ENCODE measurements at regions not wholly inside any gene's neighbourhood (a gene's known extent, or its start where the extent isn't known, plus 50 kb on each side); places are given as distances from the start of the nearest gene placed in this dataset.

DNA sequence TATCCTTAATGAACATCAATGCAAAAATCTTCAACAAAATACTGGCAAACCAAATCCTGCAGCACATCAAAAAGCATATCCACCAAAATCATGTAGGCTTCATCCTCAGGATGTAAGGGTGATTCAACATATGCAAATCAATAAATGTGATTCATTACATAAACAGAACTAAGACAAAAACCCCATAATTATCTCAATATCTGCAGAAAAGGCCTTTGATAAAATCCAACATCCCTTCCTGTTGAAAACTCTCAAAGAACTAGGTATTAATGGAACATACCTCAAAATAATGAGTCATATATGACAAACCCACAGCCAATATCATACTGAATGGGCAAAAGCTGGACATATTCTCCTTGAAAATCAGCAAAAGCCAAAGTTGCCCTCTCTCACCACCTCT, 54.6 kb upstream of the DEPDC1 start:
- DNase-seq = no peak

DNA sequence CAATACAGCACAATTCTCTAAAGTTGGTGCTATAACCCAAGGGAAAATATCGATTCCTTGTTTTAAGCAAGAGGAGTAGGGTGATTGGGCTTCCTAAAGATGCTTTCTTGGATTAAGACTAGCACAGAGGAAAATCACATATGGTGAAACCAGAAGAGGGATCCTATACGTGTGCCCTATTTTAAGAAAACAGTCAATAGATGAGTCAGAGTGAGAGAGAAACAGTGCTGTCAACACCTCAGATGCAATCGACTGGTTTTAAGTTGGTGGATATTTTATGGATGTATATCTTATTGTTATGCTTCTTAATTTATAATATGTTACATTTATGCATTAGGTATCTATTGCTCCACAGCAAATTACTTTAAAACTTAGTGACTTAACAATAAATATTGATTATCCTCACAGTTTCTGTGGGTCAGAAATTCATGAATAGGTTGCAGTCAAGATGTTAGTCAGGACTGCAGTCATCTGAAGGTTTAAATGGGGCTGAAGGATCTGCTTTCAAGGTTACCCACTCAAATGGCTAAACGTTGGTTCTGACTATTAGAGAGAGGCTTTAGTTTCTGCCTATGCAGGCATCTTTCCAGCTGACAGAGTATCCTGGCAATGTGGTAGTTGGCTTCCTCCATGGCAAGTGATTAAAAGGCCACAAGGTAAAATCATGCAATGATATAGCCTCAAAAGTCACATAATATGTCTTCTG, 61.6 kb upstream of the DEPDC1 start:
- no peak for DNase-seq

DNA sequence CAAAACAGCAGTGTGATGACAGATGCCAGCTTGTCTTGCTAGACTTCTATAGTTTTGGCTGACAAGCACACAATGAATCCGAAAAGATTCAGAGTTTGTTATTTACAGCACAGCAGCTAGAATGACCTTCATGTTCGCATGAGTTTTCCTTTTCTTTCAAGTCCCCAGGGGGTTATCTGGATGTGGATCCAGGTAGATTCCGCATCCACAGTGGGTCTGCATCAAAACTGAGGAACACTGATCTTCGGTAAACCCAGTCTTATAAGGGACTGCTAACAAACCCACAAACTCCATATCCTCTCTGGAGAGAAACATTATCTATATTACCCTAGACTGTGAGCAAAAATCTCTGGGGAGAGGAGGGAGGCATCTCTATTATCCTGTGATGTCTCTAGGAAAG, 69.0 kb upstream of the DEPDC1 start:
- no peak for DNase-seq

DNA sequence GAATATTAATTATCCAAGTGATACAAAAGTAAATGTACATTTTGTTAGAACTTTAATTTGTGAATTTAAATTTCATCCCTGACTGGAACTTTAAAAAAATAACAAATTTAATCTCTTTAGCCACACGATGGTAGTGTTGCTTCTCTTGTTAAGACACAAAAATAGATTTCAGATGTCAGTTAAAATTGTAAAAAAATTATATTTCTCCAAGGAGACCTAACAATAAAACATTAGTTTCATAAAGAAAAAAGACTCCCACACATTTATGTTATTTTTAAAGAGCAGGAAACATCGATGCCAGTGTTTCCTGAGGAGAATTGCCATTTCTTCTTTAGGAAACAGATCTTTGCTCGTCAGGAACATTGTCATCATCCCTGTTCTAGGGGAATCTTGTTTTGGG, 74.0 kb upstream of the DEPDC1 start:
- peak in 1 of 51 donors; percentile 11 for DNase-seq

DNA sequence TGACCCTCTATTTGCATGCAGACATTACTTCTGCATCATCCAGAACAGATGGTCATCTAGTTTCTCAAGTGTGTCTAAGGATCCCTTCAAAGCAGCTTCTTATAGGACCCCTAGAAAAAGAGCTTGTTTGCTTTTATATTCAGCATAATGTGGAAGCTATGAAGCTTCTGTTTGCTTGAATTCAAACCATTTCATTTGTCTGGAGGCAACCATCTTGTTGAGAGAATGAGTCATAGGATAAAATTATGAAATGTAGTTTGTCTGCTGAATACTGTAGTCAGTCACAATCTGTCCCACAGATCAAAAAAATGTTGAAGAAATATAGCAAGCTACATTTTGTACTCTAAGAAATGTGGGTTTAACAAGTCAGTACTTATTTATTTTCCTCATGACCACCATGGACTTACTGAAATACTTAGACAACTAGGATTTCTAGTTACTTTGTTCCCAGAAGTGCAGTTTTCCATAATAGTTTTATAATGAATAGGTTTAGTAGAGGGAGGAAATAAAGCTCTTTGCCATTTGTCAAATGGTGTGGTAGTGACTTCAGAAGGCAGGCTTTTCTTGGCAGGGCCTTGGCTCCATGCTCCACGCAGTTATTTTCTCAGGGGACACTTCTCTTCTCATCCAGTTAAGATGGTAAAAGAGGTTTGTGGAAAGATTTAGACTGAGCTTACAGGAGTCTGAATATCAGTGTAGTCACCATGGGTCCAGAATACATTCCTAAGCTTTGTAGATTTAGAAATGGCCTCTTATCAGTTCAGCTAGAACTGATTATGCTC, 74.8 kb upstream of the DEPDC1 start:
- DNase-seq = peak in 1 of 51 donors; percentile 20

DNA sequence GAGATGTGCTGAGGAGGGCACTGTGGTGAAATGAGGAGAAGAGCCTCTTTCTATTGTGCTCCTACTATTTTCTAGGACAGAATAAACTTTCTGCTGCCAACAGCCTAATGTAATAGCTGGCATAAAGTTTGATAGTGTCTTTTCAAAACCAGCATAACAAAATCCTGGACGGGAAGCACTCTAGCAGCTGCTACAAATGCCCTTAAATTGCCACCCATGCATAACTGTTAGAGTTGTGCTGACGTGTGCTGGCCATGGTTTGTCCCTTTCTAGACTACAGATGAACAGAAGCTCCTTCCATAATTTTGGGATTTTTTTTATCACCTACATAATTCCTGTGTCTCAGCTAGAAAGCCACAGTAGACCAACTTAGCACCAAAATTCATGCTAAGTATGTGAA, 88.5 kb upstream of the DEPDC1 start:
- DNase-seq = no peak

DNA sequence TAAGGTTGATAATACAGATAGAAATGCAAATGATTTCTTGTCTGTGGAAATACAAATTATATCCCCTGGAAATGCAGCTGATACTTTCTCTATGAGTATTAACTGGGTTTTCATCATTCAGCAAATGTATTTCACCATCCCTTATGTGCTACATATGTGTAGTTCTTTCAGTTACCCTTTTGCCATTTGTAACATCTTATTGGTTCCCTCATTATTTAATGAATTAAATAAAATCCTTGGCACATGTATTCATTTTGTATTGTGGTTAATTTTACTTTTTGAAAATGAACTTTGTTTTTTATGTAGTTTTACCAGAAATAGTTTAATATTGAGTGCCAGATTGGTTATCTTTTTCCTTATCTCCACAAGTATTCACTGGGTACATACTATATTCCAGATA, 89.9 kb upstream of the DEPDC1 start:
- no peak for DNase-seq

DNA sequence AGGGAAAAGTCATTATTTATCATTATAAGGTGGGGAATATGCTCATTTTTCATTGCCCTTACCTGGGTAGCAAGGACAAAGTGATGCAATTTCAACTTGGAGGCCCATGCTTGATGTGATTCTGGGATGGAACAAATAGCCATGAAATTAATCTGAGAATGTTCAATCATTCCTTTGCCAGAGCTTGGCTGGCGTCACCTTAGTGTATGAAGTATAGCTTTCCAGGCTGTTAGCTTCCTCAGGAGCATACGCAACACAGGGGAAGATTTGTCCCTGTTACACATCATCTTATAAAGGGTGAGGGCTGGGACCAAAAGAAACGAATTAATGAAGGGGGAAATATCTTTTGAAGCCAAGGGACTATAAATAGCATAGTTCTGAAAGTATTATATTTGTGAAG, 91.4 kb upstream of the DEPDC1 start:
- DNase-seq = no peak

DNA sequence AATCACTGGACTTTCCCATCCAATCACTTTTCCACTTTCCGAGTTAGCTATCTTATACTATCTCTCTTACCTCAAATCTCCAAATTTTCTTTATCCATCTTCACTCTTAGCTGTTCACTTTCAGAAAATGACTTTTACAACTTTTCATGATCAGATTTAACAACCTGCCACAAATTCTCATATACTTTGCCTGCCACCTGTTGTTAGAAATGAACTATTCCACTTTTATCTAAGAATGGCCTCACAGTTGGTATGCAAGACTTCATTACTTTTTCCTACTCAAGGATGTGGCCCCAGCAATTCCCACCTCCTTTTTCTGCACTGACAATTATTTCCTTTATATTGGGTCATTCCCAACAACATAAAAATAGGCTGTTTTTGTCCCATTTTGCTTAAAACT, 93.6 kb upstream of the DEPDC1 start:
- no peak for DNase-seq

DNA sequence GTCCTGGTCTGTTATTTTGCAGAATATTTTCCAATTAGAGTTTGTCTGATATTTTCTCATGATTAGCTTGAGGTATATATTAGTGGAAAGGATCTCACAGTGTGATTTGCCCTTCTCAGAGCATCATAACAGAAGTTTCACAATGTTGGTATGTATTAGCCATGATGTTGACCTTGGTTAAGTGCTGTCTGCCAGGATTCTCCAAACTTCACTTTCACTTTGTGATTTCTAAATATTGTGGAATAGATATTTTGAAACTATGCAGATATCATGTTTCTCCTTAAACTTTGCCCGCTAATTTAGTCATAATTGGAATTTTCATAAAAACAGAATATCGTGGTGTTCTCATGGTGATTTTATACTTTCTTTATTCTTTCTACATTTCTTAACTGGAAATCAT, 98.0 kb upstream of the DEPDC1 start:
- DNase-seq = no peak

DNA sequence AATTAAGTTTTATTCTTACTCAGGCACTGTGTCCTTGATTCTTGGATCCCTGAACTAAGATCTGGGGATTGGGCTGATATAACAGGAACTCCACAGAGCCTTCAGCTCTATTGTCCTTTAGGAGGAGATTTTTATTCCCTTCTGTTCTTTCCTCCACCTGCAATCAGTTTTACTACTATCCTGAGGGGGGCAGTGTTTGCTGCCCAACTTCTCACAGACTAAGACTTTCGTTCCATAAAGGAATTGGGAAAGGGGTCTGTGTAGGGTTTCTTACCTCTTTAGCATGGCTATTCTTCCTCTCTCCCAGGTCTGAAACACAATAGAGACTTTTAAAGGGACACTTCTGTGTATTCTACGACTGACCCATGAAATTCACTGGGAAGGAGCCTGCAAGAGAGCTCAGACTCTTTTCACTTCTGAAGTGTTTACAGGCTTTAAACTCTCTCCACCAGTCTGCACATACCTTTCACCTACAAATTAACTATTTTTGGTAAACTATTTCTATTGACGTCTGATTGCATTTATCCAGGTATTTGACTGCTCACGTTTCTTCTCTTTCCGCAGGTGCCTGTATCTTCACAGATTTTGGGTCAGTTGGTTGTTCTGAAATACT, 103.3 kb upstream of the DEPDC1 start:
- peak in 3 of 51 donors; percentile 1 to 6 (median 5) for DNase-seq

DNA sequence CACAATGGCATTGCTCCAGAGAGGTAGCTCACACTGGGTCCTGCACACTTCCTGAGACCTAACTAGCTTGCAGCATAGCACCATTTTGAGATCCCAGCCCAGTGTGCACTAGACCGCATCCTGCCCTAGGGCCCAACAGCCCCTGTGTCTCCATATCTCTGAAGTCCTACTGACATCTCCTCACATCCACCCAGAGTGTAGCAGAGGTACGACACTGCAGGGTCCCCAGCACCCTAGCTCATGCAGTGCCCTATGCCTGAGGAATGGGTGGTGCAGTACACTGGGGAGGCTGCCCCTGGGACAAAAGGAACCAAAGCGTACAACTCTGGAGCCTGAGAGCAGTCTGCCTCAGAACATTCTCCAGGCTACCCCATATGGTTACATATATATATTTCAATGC, 111.4 kb upstream of the DEPDC1 start:
- DNase-seq = no peak

DNA sequence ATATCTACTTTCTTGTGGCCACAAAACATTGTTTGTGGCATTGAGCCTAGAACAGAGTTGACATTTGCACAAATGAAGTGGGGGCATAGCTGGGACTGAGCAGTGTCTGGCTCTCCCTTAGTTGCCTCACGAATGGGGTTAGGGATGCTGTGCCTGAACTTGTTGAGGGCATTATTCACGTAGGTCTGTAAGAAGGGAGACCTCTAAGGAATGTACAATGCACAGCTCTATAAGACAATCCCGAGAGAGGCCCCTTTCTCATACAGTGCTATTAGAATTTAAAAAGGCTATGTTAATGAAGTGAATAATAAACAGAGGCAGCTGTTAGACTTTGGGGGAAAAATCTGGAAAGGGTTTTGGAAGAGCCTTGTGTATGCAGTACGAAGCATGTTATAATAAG, 118.4 kb upstream of the DEPDC1 start:
- no peak for DNase-seq

DNA sequence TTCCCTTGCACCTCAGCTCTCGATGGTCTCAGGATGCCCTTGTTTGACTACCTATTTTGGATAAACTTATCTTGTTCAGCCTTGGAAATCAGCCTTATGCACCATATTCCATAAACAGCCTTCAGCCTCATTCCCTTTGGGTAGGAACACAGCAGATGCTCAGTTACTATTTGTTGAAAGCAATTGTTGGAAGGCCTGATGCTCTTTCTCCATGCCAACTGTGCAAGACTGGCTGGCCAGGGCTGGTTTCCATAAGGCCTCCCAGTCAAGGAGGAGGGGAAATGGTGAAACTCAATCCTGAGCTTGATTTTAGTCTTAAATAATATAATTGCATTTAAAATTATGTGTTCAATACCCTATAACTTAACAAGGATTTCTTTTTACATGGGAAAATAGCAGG, 121.1 kb upstream of the DEPDC1 start:
- no peak for DNase-seq

DNA sequence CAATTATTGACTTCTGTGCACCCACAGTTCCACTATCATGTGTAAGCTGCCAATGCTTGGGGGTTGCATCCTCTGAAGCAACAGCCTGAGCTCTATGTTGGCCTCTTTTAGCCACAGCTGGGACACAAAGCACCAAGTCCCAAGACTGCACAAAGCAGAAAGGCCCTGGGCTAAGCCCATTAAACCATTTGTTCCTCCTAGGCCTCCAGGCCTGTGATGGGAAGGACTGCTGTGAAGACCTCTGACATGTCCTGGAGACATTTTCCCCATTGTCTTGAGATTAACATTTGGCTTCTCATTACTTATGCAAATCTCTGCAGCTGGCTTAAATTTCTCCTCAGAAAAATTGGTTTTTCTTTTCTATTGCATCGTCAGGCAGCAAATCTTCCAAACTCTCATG, 123.7 kb upstream of the DEPDC1 start:
- no peak for DNase-seq

DNA sequence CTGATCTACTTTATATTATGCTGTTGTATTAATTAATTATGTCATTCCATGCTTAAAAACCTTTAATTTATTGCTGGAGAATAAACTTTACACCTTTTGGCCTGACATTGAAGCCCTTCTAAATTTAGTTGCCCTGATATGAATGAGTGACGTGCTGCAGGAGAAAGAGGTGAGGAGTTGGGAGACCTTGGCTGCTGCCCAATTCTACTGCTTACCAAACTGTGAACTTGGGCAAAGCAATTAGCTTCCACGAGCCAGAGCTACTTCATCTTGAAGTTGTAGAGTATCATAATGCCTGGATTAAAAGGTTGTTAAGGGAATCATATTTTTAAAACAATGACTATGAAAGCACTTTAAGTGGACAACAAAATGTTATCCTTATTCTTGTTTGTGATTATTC, 126.8 kb upstream of the DEPDC1 start:
- DNase-seq = no peak

DNA sequence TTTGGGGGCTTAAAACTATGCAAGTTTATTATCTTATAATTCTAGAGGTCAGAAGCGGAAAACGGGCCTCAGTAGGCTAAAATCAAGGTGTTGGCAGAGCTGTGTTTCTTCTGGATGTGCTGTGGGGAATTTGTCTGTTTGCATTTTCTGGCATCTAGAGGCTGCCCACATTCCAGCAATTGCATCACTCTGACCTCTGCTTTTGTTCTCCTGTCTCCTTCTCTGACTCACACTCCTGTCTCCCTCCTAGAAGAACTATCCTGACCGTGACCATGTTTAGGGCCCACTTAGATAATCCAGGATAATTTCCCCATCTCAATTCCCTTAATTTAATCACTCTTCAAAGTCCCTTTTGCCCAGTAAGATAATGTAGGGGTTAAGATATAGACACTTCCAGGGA, 127.4 kb upstream of the DEPDC1 start:
- DNase-seq = no peak

DNA sequence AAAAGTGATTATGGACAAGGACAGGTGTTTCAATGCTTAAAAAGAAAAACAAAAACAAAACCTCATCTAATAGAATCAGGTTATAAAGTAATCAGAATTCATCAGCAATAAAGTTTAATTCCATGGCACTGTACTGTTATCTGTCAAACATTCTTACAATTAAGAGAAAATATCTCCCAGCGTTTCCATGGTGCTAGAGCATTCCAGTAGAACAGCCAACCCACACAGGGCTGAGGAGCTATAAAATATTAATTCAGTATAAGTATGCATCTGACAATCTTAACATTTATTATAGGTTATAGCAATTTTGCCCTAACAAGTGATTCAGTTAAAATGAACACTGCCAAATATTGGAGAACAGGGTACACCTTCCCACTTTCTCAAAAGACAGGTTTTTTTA, 128.7 kb upstream of the DEPDC1 start:
- DNase-seq = peak in 1 of 51 donors; percentile 19

DNA sequence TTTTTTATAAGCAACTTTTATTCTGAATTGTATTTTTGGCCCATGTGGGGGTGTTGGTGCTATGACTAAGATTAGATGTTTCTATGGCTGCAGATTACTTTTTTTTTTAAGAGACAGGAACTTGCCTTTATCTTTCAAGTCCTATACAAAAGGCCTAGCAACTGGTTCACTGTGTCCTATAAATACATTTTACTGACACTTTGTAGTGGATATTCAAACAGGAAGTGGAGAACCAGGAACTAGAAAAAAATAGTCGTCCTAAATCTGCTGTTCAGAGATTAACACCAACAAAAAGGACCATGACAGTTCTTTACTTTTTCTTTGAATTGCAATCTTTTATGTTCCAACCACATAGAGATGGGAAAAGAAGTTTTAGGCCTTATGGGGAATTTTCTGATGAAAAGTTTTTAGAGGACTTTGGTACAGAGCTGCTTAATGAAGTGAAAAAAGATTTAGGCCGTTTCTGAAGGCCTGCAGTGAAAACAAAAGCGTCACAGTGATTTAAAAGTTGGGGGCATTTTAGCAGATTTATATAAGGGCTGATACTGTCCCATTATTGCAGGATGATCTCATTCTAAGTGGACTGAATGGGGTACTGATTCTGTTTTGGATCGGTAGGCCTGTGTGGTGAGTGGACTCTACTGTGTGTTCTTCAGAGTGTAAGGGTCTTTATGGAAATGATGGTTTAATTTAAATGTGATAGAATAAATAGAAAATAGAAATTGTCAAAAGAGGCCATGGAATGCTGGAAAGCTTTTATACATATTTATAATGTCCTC, 136.4 kb upstream of the DEPDC1 start:
- peak in 1 of 51 donors; percentile 22 for DNase-seq

DNA sequence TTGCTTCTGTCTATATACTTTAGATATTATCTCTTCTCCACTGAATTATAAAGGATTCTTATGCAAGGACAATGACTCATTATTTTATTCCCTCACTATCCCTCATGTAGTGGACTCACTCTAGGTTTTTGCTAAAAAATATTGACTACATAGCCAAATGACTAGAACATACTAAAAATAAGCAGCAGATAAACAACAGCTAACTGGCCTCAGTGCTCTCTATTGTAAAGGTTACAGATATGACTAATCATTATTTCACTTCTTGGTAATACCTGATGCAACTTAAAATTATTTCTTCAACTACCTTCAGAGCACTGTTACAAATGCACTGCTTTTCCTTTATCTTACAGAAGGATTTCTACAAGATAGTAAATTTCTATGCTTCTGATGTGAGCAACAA, 147.6 kb upstream of the DEPDC1 start:
- no peak for DNase-seq

DNA sequence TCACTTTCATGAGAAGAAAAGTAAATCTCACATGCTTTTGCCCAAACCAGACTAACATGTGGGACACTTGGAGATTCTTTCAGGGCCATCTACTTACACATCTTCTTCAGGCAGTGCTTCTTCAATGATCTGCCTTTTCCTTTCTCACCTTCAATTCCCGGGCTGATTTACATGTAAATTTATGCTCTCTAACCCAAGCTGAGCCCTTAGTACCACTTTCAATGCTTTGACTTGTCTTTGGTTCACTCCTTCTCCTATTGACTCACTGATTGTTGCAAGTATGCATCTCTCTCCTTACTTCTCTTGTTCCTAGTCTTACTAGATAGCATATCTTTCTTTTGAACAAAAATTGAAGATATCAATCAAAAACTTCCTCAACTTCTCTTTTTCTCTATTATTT, 154.2 kb upstream of the DEPDC1 start:
- no peak for DNase-seq

DNA sequence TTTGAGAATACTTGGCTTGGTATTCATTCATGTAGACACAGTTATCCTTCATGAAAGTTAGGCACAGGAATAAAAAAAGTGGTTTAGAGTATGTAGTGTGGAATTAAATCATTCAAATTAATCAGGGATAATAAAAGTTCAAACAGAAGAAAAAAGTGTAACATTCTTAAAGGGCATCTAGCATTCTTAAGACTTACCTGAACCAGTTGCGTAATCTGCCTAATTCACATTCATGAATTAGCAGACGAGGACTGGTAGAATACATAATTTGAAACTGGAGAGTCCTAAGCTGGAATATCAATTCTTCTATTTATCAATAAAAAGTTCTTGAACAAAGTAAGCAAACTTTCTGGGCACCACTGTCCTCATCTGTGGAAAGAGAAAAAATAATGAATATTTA, 157.0 kb upstream of the DEPDC1 start:
- no peak for DNase-seq

All from hypothalamus (tissue), 51 donors.